Astrocyte (in vitro differentiated cells and primary cell): ENCODE measurements at regions not wholly inside any gene's neighbourhood (a gene's known extent, or its start where the extent isn't known, plus 50 kb on each side); places are given as distances from the start of the nearest gene placed in this dataset.

Experiments
- EZH2 ChIP-seq: IDR thresholded peaks from 2 replicates; pipeline ENCODE4 v1.6.1; 2012; ENCODE audit warnings: mild to moderate bottlenecking, low read length, inconsistent platforms; ENCODE audit not compliant: insufficient read depth
- TF ChIP-seq, protein P1 (sequence below): IDR thresholded peaks from 2 replicates; pipeline ENCODE4 v1.5.1; 2011; ENCODE audit warnings: low read depth, mild to moderate bottlenecking, inconsistent platforms, low read length, moderate library complexity; ENCODE audit not compliant: insufficient read depth

DNA sequence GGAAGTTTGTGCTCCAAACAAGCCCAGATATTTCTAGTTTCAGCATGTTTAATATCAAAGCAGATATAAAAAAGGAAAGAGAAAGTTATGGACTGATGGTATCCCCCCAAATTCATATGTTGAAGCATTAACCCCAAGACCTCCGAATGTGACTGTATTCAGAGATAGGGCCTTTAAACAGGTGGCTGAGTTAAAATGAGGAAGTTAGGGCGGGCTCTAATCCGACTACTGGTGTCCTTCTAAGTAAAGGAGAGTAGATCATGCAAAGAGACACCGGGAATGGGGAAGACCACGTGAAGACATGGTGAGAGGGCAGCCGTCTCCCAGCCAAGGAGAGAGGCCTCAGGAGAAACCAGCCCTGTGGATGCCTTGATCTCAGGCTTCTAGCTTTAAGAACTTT lies 324.1 kb upstream of the KIF2A start:
- TF ChIP-seq, protein P1, sequence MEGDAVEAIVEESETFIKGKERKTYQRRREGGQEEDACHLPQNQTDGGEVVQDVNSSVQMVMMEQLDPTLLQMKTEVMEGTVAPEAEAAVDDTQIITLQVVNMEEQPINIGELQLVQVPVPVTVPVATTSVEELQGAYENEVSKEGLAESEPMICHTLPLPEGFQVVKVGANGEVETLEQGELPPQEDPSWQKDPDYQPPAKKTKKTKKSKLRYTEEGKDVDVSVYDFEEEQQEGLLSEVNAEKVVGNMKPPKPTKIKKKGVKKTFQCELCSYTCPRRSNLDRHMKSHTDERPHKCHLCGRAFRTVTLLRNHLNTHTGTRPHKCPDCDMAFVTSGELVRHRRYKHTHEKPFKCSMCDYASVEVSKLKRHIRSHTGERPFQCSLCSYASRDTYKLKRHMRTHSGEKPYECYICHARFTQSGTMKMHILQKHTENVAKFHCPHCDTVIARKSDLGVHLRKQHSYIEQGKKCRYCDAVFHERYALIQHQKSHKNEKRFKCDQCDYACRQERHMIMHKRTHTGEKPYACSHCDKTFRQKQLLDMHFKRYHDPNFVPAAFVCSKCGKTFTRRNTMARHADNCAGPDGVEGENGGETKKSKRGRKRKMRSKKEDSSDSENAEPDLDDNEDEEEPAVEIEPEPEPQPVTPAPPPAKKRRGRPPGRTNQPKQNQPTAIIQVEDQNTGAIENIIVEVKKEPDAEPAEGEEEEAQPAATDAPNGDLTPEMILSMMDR = no peak
- TF ChIP-seq EZH2 = no peak
